ENCODE measurements at regions not wholly inside any gene's neighbourhood (a gene's known extent, or its start where the extent isn't known, plus 50 kb on each side); places are given as distances from the start of the nearest gene placed in this dataset.

GRCh38 chrX:100120956-100121355 lies 289.1 kb downstream of the PCDH19 start:
- peak; percentile 11 for DNase-seq

GRCh38 chrX:100098660-100099375 lies 311.3 kb downstream of the PCDH19 start:
- DNase-seq = no peak

GRCh38 chrX:100090931-100091330 lies 319.1 kb downstream of the PCDH19 start:
- DNase-seq = no peak

GRCh38 chrX:100089724-100090123 lies 320.3 kb downstream of the PCDH19 start:
- no peak for DNase-seq

GRCh38 chrX:100085846-100086245 lies 324.2 kb downstream of the PCDH19 start:
- no peak for DNase-seq

- no peak for DNase-seq
Observed at GRCh38 chrX:100083211-100083610, 326.9 kb downstream of the PCDH19 start.

GRCh38 chrX:100081503-100081902 lies 328.6 kb downstream of the PCDH19 start:
- DNase-seq = no peak

GRCh38 chrX:100076031-100076430 lies 334.0 kb downstream of the PCDH19 start:
- no peak for DNase-seq

- DNase-seq = no peak
Observed at GRCh38 chrX:100072336-100072735, 337.7 kb downstream of the PCDH19 start.

GRCh38 chrX:100070334-100070849 lies 339.7 kb downstream of the PCDH19 start:
- no peak for DNase-seq

GRCh38 chrX:100048156-100048555 lies 361.9 kb downstream of the PCDH19 start:
- DNase-seq = no peak

Data from NCI-H1694 (cell line).